HCT116 (cell line): ENCODE measurements at regions not wholly inside any gene's neighbourhood (a gene's known extent, or its start where the extent isn't known, plus 50 kb on each side); places are given as distances from the start of the nearest gene placed in this dataset.

ENCODE experiments used
- CEBPB ChIP-seq: IDR thresholded peaks from 2 replicates; pipeline ENCODE4 v1.6.1; 2012; ENCODE audit warnings: low read depth
- POLR2A ChIP-seq: IDR thresholded peaks from 2 replicates; pipeline ENCODE4 v1.7.0; 2011; ENCODE audit warnings: borderline replicate concordance; ENCODE audit not compliant: insufficient read depth, insufficient read length; ENCODE audit errors: extremely low read depth
- POLR2AphosphoS5 ChIP-seq: IDR thresholded peaks from 2 replicates; pipeline ENCODE4 v1.6.1; 2011; ENCODE audit warnings: mild to moderate bottlenecking, low read depth, low read length, moderate library complexity
- TF ChIP-seq, protein P1 (sequence below), 3 experiments: fragments of 200-600 bp in 1 of 3; sonication (generic) in 1 of 3; IDR thresholded peaks in 2 of 3; conservative IDR thresholded peaks in 1 of 3; 2 replicates each; pipeline ENCODE4 v1.5.1; 2012 to 2017; ENCODE audit warnings: low read depth in 2 of 3, low read length in 2 of 3, antibody characterized with exemption in 1 of 3, borderline replicate concordance in 1 of 3, control low read depth in 1 of 3, mild to moderate bottlenecking in 1 of 3, mixed read lengths in 1 of 3, mixed run types in 1 of 3, moderate library complexity in 1 of 3; ENCODE audit not compliant: insufficient read depth in 1 of 3

DNA sequence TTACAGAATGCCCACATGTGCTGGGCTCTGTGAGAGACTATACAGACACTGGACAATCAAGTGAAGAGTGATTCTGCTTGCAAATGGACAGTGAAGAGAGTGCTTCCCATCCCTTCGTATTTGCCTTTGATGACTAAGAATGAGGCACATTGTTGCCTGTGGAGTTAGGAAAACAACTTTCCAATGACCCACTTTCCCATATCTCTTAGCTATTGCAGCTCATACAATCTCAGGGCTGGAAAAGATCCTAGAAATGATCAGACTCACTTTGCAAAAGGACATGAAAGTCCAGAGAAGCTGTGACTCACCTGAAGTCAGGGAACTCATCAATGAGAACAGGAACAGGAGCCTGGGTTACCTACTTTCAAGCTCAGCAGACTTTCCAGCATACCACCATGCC lies 440.5 kb upstream of the TCF4 start:
- TF ChIP-seq, protein P1, sequence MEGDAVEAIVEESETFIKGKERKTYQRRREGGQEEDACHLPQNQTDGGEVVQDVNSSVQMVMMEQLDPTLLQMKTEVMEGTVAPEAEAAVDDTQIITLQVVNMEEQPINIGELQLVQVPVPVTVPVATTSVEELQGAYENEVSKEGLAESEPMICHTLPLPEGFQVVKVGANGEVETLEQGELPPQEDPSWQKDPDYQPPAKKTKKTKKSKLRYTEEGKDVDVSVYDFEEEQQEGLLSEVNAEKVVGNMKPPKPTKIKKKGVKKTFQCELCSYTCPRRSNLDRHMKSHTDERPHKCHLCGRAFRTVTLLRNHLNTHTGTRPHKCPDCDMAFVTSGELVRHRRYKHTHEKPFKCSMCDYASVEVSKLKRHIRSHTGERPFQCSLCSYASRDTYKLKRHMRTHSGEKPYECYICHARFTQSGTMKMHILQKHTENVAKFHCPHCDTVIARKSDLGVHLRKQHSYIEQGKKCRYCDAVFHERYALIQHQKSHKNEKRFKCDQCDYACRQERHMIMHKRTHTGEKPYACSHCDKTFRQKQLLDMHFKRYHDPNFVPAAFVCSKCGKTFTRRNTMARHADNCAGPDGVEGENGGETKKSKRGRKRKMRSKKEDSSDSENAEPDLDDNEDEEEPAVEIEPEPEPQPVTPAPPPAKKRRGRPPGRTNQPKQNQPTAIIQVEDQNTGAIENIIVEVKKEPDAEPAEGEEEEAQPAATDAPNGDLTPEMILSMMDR (IDR thresholded peaks at IDR 0.05 in 2 of 3, conservative IDR thresholded peaks at IDR 0.05 in 1 of 3; ENCODE audit: borderline replicate concordance in 1 of 3, insufficient read depth in 1 of 3, low read depth in 2 of 3, low read length in 2 of 3): no peak
- TF ChIP-seq CEBPB (no peak), POLR2AphosphoS5 (no peak), POLR2A (no peak)
